IPS-18a (cell line): ENCODE measurements at regions not wholly inside any gene's neighbourhood (a gene's known extent, or its start where the extent isn't known, plus 50 kb on each side); places are given as distances from the start of the nearest gene placed in this dataset.

Experiments used
- H3K27ac ChIP-seq: one replicate; pipeline ENCODE4 v1.5.1; 2013; ENCODE audit warnings: low read length
- H3K27me3 ChIP-seq: one replicate; pipeline ENCODE4 v1.6.1; 2013; ENCODE audit warnings: mild to moderate bottlenecking, low read length; ENCODE audit not compliant: control insufficient read depth, insufficient read depth
- H3K36me3 ChIP-seq: one replicate; pipeline ENCODE4 v1.6.1; 2013; ENCODE audit warnings: low read depth, low read length; ENCODE audit not compliant: control insufficient read depth
- H3K4me1 ChIP-seq: one replicate; pipeline ENCODE4 v1.6.1; 2013; ENCODE audit warnings: low read depth, low read length; ENCODE audit not compliant: control insufficient read depth
- H3K4me3 ChIP-seq: one replicate; pipeline ENCODE4 v1.5.1; 2013; ENCODE audit warnings: low read length
- H3K9ac ChIP-seq: one replicate; pipeline ENCODE4 v1.6.1; 2013; ENCODE audit warnings: mild to moderate bottlenecking, low read length, moderate library complexity
- H3K9me3 ChIP-seq: one replicate; pipeline ENCODE4 v1.6.1; 2013; ENCODE audit warnings: low read depth, low read length; ENCODE audit not compliant: control insufficient read depth

- H3K36me3 ChIP-seq: no peaks in the 10 kb centered on the region
- H3K27me3 ChIP-seq: no peaks in the 10 kb centered on the region
- H3K4me3 ChIP-seq: no peak overlapping the region
- H3K4me1 ChIP-seq: no peaks in the 10 kb centered on the region
- no peak overlapping the region for H3K27ac ChIP-seq
- no peaks in the 10 kb centered on the region for H3K9me3 ChIP-seq
- H3K9ac ChIP-seq: no peak overlapping the region
Measured at GRCh38 chr10:2245580-2245979, 508.3 kb upstream of the ADARB2 start.

- Histone ChIP-seq H3K4me1 (no peaks in the 10 kb centered on the region), H3K9me3 (no peaks in the 10 kb centered on the region), H3K4me3 (no peak overlapping the region), H3K27ac (no peak overlapping the region), H3K9ac (no peak overlapping the region), H3K36me3 (no peaks in the 10 kb centered on the region), H3K27me3 (no peaks in the 10 kb centered on the region)
Measured at GRCh38 chr10:2244471-2244870, 507.1 kb upstream of the ADARB2 start.

GRCh38 chr10:2236876-2237275 is 499.6 kb upstream of the ADARB2 start:
- no peaks in the 10 kb centered on the region for H3K9me3 ChIP-seq
- no peak overlapping the region for H3K27ac ChIP-seq
- H3K4me1 ChIP-seq: no peaks in the 10 kb centered on the region
- H3K27me3 ChIP-seq: no peaks in the 10 kb centered on the region
- no peak overlapping the region for H3K9ac ChIP-seq
- no peak overlapping the region for H3K4me3 ChIP-seq
- H3K36me3 ChIP-seq: no peaks in the 10 kb centered on the region

- Histone ChIP-seq H3K27me3 (no peaks in the 10 kb centered on the region), H3K9me3 (no peaks in the 10 kb centered on the region), H3K9ac (no peak overlapping the region), H3K4me3 (no peak overlapping the region), H3K36me3 (no peaks in the 10 kb centered on the region), H3K27ac (no peak overlapping the region), H3K4me1 (no peaks in the 10 kb centered on the region)
Measured at GRCh38 chr10:2232479-2232878, 495.2 kb upstream of the ADARB2 start.

GRCh38 chr10:2230478-2230877 is 493.2 kb upstream of the ADARB2 start:
- no peak overlapping the region for H3K9ac ChIP-seq
- no peak overlapping the region for H3K4me3 ChIP-seq
- no peaks in the 10 kb centered on the region for H3K9me3 ChIP-seq
- H3K27me3 ChIP-seq: no peaks in the 10 kb centered on the region
- no peaks in the 10 kb centered on the region for H3K4me1 ChIP-seq
- H3K36me3 ChIP-seq: no peaks in the 10 kb centered on the region
- H3K27ac ChIP-seq: no peak overlapping the region

- H3K36me3 ChIP-seq: no peaks in the 10 kb centered on the region
Measured at GRCh38 chr10:2228320-2228901, 491.1 kb upstream of the ADARB2 start.

GRCh38 chr10:2225609-2226008 is 488.3 kb upstream of the ADARB2 start:
- H3K36me3 ChIP-seq: no peaks in the 10 kb centered on the region
- H3K27me3 ChIP-seq: no peaks in the 10 kb centered on the region
- no peak overlapping the region for H3K9ac ChIP-seq
- no peak overlapping the region for H3K27ac ChIP-seq
- no peaks in the 10 kb centered on the region for H3K9me3 ChIP-seq
- H3K4me3 ChIP-seq: no peak overlapping the region
- no peaks in the 10 kb centered on the region for H3K4me1 ChIP-seq

More at GRCh38 chr10:2228320-2228901, 491.1 kb upstream of the ADARB2 start:
- Histone ChIP-seq H3K4me1 (no peaks in the 10 kb centered on the region), H3K9me3 (no peaks in the 10 kb centered on the region), H3K27ac (no peak overlapping the region), H3K27me3 (no peaks in the 10 kb centered on the region), H3K9ac (no peak overlapping the region), H3K4me3 (no peak overlapping the region)

GRCh38 chr10:2223548-2224320 is 486.4 kb upstream of the ADARB2 start:
- Histone ChIP-seq H3K9me3 (no peaks in the 10 kb centered on the region), H3K36me3 (no peaks in the 10 kb centered on the region), H3K4me3 (no peak overlapping the region), H3K27me3 (no peaks in the 10 kb centered on the region), H3K27ac (no peak overlapping the region), H3K4me1 (no peaks in the 10 kb centered on the region), H3K9ac (no peak overlapping the region)

GRCh38 chr10:2222631-2223030 is 485.3 kb upstream of the ADARB2 start:
- no peaks in the 10 kb centered on the region for H3K4me1 ChIP-seq
- H3K4me3 ChIP-seq: no peak overlapping the region
- no peaks in the 10 kb centered on the region for H3K9me3 ChIP-seq
- H3K27ac ChIP-seq: no peak overlapping the region
- no peaks in the 10 kb centered on the region for H3K36me3 ChIP-seq
- H3K9ac ChIP-seq: no peak overlapping the region
- no peaks in the 10 kb centered on the region for H3K27me3 ChIP-seq

- no peak overlapping the region for H3K9ac ChIP-seq
- H3K9me3 ChIP-seq: no peaks in the 10 kb centered on the region
- no peaks in the 10 kb centered on the region for H3K27me3 ChIP-seq
- no peak overlapping the region for H3K27ac ChIP-seq
- H3K4me3 ChIP-seq: no peak overlapping the region
- no peaks in the 10 kb centered on the region for H3K4me1 ChIP-seq
- H3K36me3 ChIP-seq: no peaks in the 10 kb centered on the region
Measured at GRCh38 chr10:2214805-2215204, 477.5 kb upstream of the ADARB2 start.

GRCh38 chr10:2214092-2214491 is 476.8 kb upstream of the ADARB2 start:
- no peaks in the 10 kb centered on the region for H3K4me1 ChIP-seq
- no peaks in the 10 kb centered on the region for H3K36me3 ChIP-seq
- no peak overlapping the region for H3K9ac ChIP-seq
- H3K27me3 ChIP-seq: no peaks in the 10 kb centered on the region
- no peak overlapping the region for H3K27ac ChIP-seq
- H3K9me3 ChIP-seq: no peaks in the 10 kb centered on the region
- H3K4me3 ChIP-seq: no peak overlapping the region

GRCh38 chr10:2212244-2212834 is 475.0 kb upstream of the ADARB2 start:
- no peak overlapping the region for H3K27ac ChIP-seq
- H3K4me1 ChIP-seq: no peaks in the 10 kb centered on the region
- no peaks in the 10 kb centered on the region for H3K27me3 ChIP-seq
- no peaks in the 10 kb centered on the region for H3K9me3 ChIP-seq
- no peak overlapping the region for H3K9ac ChIP-seq
- no peaks in the 10 kb centered on the region for H3K36me3 ChIP-seq
- no peak overlapping the region for H3K4me3 ChIP-seq
